ENCODE measurements at regions not wholly inside any gene's neighbourhood (a gene's known extent, or its start where the extent isn't known, plus 50 kb on each side); places are given as distances from the start of the nearest gene placed in this dataset.
"Not testable (repeated sequence)": the region's sequence is repeated elsewhere in the genome, so short reads cannot be mapped to it uniquely, and the experiment has no call there.

DNA sequence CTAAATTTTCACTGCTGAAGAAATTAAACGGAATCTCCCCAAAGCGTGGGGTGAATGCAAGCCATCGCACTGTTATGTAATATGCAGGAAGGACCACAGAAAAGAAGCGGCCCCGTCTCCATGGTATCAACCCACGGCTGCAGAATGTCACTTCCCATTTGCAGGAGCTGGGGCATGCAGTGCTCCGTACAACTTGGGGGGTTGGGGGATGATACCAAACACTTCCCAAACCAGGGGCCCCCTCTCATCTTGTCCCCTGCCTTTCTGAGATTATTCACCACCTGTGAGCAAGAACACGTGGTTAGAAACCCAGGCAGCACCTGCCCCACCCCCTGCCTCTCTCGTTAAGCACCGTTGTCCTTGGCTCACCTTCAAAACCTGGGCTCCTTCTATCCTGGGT lies 505.1 kb upstream of the TMEM132C start:
- DNase-seq (ENCODE audit: extremely low read depth in 1 of 2, low read depth in 1 of 2): no peak

- no peak for DNase-seq (ENCODE audit: extremely low read depth in 1 of 2, low read depth in 1 of 2)
Measured at GRCh38 chr12:127767656-127768055, 499.3 kb upstream of the TMEM132C start.

DNA sequence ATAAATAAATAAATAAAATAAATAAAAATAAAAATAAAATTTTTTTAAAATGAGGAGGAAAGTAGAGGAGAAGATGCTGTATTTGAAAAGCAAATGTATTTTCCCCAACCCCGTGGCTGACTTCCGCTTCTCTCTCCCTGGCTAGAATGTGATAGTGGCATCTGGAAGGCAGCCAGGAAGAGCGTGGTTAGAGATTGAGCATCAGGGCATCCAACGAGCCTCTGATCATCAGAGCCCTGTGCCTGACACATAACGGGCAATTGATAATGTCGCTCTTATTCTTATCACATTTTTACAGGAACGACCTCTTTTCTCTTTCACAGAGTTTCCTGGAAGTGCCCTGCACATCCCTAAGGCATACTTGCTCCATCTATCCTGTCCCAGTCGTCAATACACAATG lies 496.9 kb upstream of the TMEM132C start:
- DNase-seq (ENCODE audit: extremely low read depth in 1 of 2, low read depth in 1 of 2): no peak

DNA sequence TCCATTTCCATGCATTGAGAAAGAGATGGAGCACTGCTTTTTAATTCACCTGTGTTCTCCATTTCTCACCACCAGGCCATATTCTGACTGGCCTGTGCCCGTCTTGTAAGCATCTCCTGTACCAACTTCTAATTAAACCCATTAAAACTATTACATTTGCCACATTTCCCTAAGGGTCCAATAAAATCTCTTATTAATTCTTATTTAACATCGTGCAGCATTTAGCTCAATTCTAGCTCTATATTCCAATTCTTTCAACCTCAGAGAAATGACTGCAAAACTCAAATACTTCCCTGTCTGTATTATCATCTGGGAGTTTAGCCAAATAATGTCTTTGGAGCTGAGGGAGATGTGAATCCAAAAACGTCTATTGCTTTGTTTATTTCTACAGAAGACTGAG lies 495.4 kb upstream of the TMEM132C start:
- no peak for DNase-seq (ENCODE audit: extremely low read depth in 1 of 2, low read depth in 1 of 2)

GRCh38 chr12:127773520-127773919 lies 493.4 kb upstream of the TMEM132C start:
- no peak for DNase-seq (ENCODE audit: extremely low read depth in 1 of 2, low read depth in 1 of 2)

GRCh38 chr12:127774828-127775227 lies 492.1 kb upstream of the TMEM132C start:
- DNase-seq (ENCODE audit: extremely low read depth in 1 of 2, low read depth in 1 of 2): no peak

DNA sequence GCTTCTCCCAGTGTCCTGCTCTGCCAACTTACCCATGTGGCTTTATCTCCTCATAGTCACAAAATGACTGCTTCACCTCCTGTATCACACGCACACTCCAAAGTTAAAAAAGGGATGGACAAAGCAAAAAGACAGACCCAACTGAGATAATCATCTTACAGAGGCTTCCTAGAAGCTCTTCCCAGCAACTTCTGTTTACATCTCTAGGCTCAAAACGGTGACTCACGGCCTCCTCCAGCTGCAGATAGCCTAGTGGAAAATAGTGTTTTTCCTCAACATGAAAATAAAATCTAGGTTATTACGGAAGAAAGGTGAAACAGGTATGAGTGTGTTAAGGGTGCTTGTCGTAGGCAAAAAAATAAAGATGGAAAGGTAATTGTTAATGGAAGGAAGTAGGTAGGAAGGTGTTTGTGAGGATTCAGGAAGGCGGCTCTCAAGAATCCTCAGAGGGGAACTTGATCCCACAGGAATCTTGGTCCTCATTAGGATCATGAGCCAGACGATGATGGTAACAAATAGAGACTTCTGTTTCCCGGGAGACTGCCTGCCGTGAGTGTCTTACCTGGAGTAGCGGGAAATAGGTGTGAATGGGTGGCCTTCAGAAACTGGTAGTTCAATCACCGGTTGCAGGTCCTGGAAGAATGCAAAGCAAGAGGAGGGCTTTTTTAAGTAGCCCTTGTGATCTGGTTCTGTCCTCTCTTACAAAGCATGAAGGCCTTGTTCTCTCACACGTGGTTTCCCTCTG lies 487.5 kb upstream of the TMEM132C start:
- no peak for DNase-seq (ENCODE audit: extremely low read depth in 1 of 2, low read depth in 1 of 2)

DNA sequence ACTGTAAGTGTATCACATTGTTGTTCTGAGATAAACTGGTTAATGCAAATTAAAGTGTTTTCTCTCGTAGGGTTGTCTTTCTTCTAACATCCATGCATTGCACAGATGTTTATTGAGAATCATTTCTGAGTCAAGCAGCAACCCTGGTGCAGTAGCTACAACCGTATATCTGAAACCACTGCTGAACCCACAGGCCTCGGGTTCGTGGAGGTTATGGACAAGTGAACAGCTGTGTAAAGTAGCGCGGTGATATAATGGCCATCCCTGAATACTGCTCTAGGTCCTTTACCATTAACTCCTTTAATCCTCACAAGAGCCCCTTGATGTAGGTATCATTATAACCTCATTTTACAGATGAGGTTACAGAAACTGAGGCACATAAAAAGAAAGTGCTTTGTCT lies 486.1 kb upstream of the TMEM132C start:
- DNase-seq (ENCODE audit: extremely low read depth in 1 of 2, low read depth in 1 of 2): no peak

- DNase-seq (ENCODE audit: extremely low read depth in 1 of 2, low read depth in 1 of 2): no peak
Measured at GRCh38 chr12:127781336-127781735, 485.6 kb upstream of the TMEM132C start.

- DNase-seq (ENCODE audit: extremely low read depth in 1 of 2, low read depth in 1 of 2): no peak
Measured at GRCh38 chr12:127785540-127785939, 481.4 kb upstream of the TMEM132C start.

DNA sequence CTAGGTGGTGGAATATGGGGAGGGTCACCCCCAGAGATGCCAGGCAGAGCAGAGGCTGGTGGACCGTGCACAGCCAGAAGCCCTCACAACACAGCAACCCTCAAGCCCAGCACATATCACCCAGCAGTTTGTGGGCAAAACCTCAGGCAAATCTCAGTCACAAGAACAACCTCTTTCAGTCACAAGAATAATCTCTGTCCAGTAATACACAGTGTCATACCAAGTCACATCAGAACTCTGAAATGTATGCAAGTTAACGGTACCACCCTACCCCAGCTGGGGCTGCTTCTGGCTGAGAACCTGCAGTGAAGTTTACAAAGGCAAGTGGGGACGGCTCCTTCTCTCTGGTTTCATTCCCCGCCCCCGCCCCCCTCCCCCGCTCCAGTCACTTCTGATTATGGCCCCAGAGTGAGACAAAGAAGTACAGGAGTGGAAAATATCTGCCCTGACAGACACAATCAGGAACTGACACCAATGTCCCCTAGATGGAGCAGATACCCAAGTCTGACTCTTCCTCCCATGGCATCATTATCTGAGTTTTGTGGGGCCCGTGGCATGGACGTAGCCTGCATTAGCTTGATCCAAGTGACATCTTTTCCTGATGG lies 480.9 kb upstream of the TMEM132C start:
- DNase-seq (ENCODE audit: extremely low read depth in 1 of 2, low read depth in 1 of 2): no peak

DNA sequence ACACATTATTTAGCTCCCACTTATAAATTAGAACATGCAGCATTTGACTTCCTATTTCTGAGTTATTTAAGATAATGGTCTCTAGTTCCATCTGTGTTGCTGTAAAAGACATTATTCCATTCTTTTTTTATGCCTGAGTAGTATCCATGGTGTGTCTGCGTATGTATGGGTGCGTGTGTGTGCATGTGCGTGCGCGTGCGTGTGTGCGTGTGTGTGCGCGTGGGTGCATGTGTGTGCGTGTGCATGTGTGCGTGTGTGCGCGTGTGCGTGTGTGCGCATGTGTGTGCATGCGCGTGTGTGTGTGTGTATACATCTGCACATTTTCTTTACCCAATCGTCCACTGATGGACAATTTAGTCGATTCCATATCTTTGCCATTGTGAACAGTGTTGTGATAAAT lies 479.4 kb upstream of the TMEM132C start:
- no peak for DNase-seq (ENCODE audit: extremely low read depth in 1 of 2, low read depth in 1 of 2)

- no peak for DNase-seq (ENCODE audit: extremely low read depth in 1 of 2, low read depth in 1 of 2)
Measured at GRCh38 chr12:127790376-127790775, 476.6 kb upstream of the TMEM132C start.

DNA sequence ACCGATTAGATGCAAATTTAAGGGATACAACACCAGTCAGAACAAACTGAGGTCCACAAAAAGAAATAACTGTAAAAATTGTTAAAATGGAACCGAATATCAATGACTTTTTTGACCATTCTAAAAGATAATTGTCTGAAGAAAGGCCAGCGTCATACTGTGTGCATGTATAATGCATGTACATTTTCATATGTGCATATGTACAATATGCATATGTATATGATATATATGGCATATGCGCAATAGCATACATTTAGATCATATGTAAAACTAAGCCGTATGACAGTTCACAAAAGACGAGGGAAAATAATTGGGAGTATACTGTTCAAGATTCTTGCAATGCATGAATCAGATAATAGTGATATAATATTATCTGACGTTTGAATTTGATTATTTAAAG lies 475.8 kb upstream of the TMEM132C start:
- no peak for DNase-seq (ENCODE audit: extremely low read depth in 1 of 2, low read depth in 1 of 2)

- no peak for DNase-seq (ENCODE audit: extremely low read depth in 1 of 2, low read depth in 1 of 2)
Measured at GRCh38 chr12:127797918-127798317, 469.1 kb upstream of the TMEM132C start.

GRCh38 chr12:127802271-127802670 lies 464.7 kb upstream of the TMEM132C start:
- DNase-seq (ENCODE audit: extremely low read depth in 1 of 2, low read depth in 1 of 2): no peak

GRCh38 chr12:127803545-127803944 lies 463.4 kb upstream of the TMEM132C start:
- DNase-seq (ENCODE audit: extremely low read depth in 1 of 2, low read depth in 1 of 2): no peak

- no peak for DNase-seq (ENCODE audit: extremely low read depth in 1 of 2, low read depth in 1 of 2)
Measured at GRCh38 chr12:127809275-127809674, 457.7 kb upstream of the TMEM132C start.

DNA sequence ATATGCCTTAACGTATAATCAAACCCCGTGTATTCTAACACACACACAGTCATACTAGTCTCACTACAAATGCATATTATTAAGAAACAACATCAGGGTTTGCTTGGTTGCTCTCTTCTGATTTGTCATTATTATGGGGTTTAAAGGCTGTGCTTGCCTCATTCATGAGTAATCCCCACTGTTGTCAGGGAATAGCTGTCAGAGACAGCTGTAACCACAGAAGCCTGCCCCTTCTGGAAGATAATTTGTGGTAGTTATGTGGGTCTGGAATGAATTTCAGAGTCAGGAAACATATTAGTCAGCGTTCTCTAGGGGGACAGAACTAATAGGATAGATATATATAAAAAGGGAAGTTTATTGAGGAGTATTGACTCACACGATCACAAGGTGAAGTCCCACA lies 456.9 kb upstream of the TMEM132C start:
- DNase-seq (ENCODE audit: extremely low read depth in 1 of 2, low read depth in 1 of 2): no peak

DNA sequence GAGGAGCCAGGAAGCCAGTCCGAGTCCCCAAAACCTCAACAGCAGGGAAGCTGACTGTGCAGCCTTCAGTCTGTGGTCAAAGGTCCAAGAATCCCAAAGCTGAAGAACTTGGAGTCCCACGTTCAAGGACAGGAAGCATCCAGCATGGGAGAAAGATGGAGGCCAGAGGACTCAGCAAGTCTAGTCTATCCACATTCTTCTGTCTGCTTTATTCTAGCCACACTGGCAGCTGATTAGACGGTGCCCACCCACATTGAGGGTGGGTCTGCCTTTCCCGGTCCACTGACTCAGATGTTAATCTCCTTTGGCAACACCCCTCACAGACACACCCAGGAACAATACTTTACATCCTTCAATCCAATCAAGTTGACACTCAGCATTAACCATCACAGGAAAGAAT lies 456.5 kb upstream of the TMEM132C start:
- DNase-seq (ENCODE audit: extremely low read depth in 1 of 2, low read depth in 1 of 2): not testable (repeated sequence)

GRCh38 chr12:127811988-127812387 lies 455.0 kb upstream of the TMEM132C start:
- DNase-seq (ENCODE audit: extremely low read depth in 1 of 2, low read depth in 1 of 2): no peak

DNA sequence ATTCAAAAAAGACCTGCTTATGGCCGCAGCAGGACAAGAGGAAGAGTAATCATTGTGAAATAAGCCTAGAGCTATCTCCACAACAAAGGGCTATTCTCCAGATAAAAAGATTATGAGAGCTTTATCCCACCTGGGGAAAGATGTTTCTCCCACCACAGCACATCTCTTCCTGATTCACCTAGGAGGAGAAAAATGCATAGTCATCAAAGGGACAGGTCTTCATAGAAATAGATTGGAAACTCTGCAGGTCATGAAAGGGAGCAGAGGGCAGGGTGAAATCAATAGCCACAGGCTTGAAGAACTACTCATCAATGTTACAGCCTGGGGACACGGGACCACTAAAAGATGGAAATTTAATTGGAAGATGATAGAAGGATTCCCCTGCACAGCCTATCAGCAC lies 453.8 kb upstream of the TMEM132C start:
- DNase-seq (ENCODE audit: extremely low read depth in 1 of 2, low read depth in 1 of 2): no peak

DNA sequence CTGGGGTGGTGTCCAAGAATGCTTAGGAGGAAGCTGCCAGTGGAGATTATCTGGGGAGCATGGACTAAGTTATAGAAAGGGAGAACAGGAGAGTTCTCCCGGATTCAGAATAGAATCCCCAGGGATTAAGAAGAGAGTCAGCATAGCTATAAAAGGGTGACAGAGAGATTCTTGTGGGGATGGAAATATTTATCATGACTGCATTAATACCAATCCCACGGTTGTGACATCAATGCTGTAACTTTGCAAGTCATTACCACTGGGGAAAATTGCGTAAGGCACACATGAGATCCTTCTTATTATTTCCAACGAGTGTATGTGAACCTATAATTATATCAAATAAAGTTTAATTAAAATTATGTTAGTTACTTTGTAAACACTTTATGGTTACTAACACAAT lies 447.9 kb upstream of the TMEM132C start:
- no peak for DNase-seq (ENCODE audit: extremely low read depth in 1 of 2, low read depth in 1 of 2)

Measured in activated CD8-positive, alpha-beta memory T cell treated with anti-CD3 and anti-CD28 coated beads for 1 hour (primary cell).